Stimulated activated CD4-positive, alpha-beta T cell treated with anti-CD3 and anti-CD28 coated beads, Interleukin-4, amount 100 ng/mL, for 48 hours (primary cell): ENCODE measurements at regions not wholly inside any gene's neighbourhood (a gene's known extent, or its start where the extent isn't known, plus 50 kb on each side); places are given as distances from the start of the nearest gene placed in this dataset.
"Not testable (repeated sequence)": the region's sequence is repeated elsewhere in the genome, so short reads cannot be mapped to it uniquely, and the experiment has no call there.

Experiments used
- DNase-seq, 2 donors: peaks; one replicate each; pipeline ENCODE4 v3.0.0-alpha.2; 2020; ENCODE audit warnings: low read depth in 2 of 2

- DNase-seq = no peak
Observed at GRCh38 chr11:130550984-130551383, 102.5 kb downstream of the ADAMTS15 start.

- DNase-seq = no peak
Observed at GRCh38 chr11:130551388-130551787, 102.9 kb downstream of the ADAMTS15 start.

GRCh38 chr11:130553306-130553705 lies 104.9 kb downstream of the ADAMTS15 start:
- no peak for DNase-seq

- no peak for DNase-seq
Observed at GRCh38 chr11:130554241-130555055, 106.0 kb downstream of the ADAMTS15 start.

- no peak for DNase-seq
Observed at GRCh38 chr11:130555251-130555841, 106.9 kb downstream of the ADAMTS15 start.

GRCh38 chr11:130560000-130560780 lies 111.7 kb downstream of the ADAMTS15 start:
- DNase-seq = no peak

- no peak for DNase-seq
Observed at GRCh38 chr11:130560781-130561109, 112.3 kb downstream of the ADAMTS15 start.

- DNase-seq = no peak
Observed at GRCh38 chr11:130561441-130561881, 113.0 kb downstream of the ADAMTS15 start.

GRCh38 chr11:130562549-130562948 lies 114.1 kb downstream of the ADAMTS15 start:
- DNase-seq = no peak

- not testable (repeated sequence) for DNase-seq
Observed at GRCh38 chr11:130566360-130566759, 117.9 kb downstream of the ADAMTS15 start.

- no peak for DNase-seq
Observed at GRCh38 chr11:130571519-130571918, 123.1 kb downstream of the ADAMTS15 start.

GRCh38 chr11:130571947-130572584 lies 123.6 kb downstream of the ADAMTS15 start:
- DNase-seq = no peak

- no peak for DNase-seq
Observed at GRCh38 chr11:130573767-130574166, 125.3 kb downstream of the ADAMTS15 start.

GRCh38 chr11:130574740-130575139 lies 126.3 kb downstream of the ADAMTS15 start:
- DNase-seq = no peak

- DNase-seq = no peak
Observed at GRCh38 chr11:130576146-130576545, 127.7 kb downstream of the ADAMTS15 start.

GRCh38 chr11:130578738-130579368 lies 130.4 kb downstream of the ADAMTS15 start:
- DNase-seq = no peak

- DNase-seq = no peak
Observed at GRCh38 chr11:130580372-130580771, 131.9 kb downstream of the ADAMTS15 start.

- DNase-seq = no peak
Observed at GRCh38 chr11:130580891-130581492, 132.5 kb downstream of the ADAMTS15 start.

GRCh38 chr11:130581646-130582045 lies 133.2 kb downstream of the ADAMTS15 start:
- no peak for DNase-seq

GRCh38 chr11:130582176-130582575 lies 133.7 kb downstream of the ADAMTS15 start:
- DNase-seq = no peak

- no peak for DNase-seq
Observed at GRCh38 chr11:130582981-130583380, 134.5 kb downstream of the ADAMTS15 start.
